CD14-positive monocyte (primary cell): ENCODE measurements at regions not wholly inside any gene's neighbourhood (a gene's known extent, or its start where the extent isn't known, plus 50 kb on each side); places are given as distances from the start of the nearest gene placed in this dataset.

ENCODE experiments used
- DNase-seq, 3 donors: peaks; one replicate each; pipeline ENCODE4 v3.0.0-alpha.2; 2011 to 2022
- H2AFZ ChIP-seq: 2 replicates; pipeline ENCODE4 v1.6.0; 2012; ENCODE audit warnings: mild to moderate bottlenecking, low read depth, low read length, inconsistent platforms; ENCODE audit not compliant: insufficient read depth, poor library complexity, severe bottlenecking
- H3K27ac ChIP-seq, 2 donors: 1 replicate in 1 of 2; 2 replicates in 1 of 2; pipeline ENCODE4 v1.5.1; 2012 to 2013; ENCODE audit warnings: low read length in 2 of 2, control low read depth in 1 of 2, inconsistent platforms in 1 of 2, low read depth in 1 of 2, mild to moderate bottlenecking in 1 of 2
- H3K27me3 ChIP-seq, 2 donors: one replicate each; pipeline versions ENCODE4 v1.6.0 to v1.6.1; 2011 to 2013; ENCODE audit warnings: low read length in 2 of 2; ENCODE audit not compliant: control insufficient read depth in 2 of 2, insufficient read depth in 2 of 2
- H3K36me3 ChIP-seq, 2 donors: replicated peaks in 1 of 2; 1 replicate in 1 of 2; 2 replicates in 1 of 2; pipeline versions ENCODE4 v1.5.1 to v1.6.1; 2012 to 2013; ENCODE audit warnings: low read length in 2 of 2, control low read depth in 1 of 2, inconsistent platforms in 1 of 2, mild to moderate bottlenecking in 1 of 2; ENCODE audit not compliant: insufficient read depth in 2 of 2, control insufficient read depth in 1 of 2
- H3K4me1 ChIP-seq, 2 donors: 1 replicate in 1 of 2; 2 replicates in 1 of 2; pipeline versions ENCODE4 v1.5.1 to v1.6.1; 2012 to 2013; ENCODE audit warnings: low read length in 2 of 2, control low read depth in 1 of 2, inconsistent platforms in 1 of 2, mild to moderate bottlenecking in 1 of 2, moderate library complexity in 1 of 2; ENCODE audit not compliant: insufficient read depth in 2 of 2, control insufficient read depth in 1 of 2
- H3K4me2 ChIP-seq: replicated peaks from 2 replicates; pipeline ENCODE3; 2012; ENCODE audit warnings: low read length, moderate library complexity, mild to moderate bottlenecking; ENCODE audit not compliant: poor library complexity, severe bottlenecking; ENCODE audit errors: extremely low read depth
- H3K4me3 ChIP-seq, 3 experiments: fragments of 200-600 bp in 1 of 3; sonication (generic) in 1 of 3; replicated peaks in 1 of 3; 1 replicate in 2 of 3; 2 replicates in 1 of 3; pipeline ENCODE4 v1.5.1; 2011 to 2013; ENCODE audit warnings: low read length in 3 of 3, mild to moderate bottlenecking in 3 of 3, control low read depth in 2 of 3, low read depth in 2 of 3, inconsistent platforms in 1 of 3, moderate library complexity in 1 of 3
- H3K79me2 ChIP-seq: 2 replicates; pipeline ENCODE4 v1.6.0; 2012; ENCODE audit warnings: mild to moderate bottlenecking, control low read depth, inconsistent platforms, low read length, moderate library complexity; ENCODE audit not compliant: insufficient read depth
- H3K9ac ChIP-seq: 2 replicates; pipeline ENCODE4 v1.6.0; 2017; ENCODE audit warnings: low read length, mild to moderate bottlenecking; ENCODE audit not compliant: insufficient read depth, poor library complexity, severe bottlenecking
- H3K9me3 ChIP-seq, 2 donors: replicated peaks in 1 of 2; 1 replicate in 1 of 2; 2 replicates in 1 of 2; pipeline versions ENCODE4 v1.5.1 to v1.6.1; 2012 to 2013; ENCODE audit warnings: low read length in 2 of 2, control low read depth in 1 of 2; ENCODE audit not compliant: control insufficient read depth in 1 of 2, insufficient read depth in 1 of 2
- H4K20me1 ChIP-seq: 2 replicates; pipeline ENCODE4 v1.6.0; 2012; ENCODE audit warnings: mild to moderate bottlenecking, low read length, control low read depth, moderate library complexity; ENCODE audit not compliant: insufficient read depth
- H3K27ac Mint-ChIP-seq, 7 donors: one replicate each; pipeline ENCODE4 v1.8.0; 2020; ENCODE audit warnings: mild to moderate bottlenecking in 7 of 7, mixed read lengths in 7 of 7, moderate library complexity in 6 of 7, inconsistent platforms in 2 of 7
- H3K27me3 Mint-ChIP-seq, 3 donors: one replicate each; pipeline ENCODE4 v1.8.0; 2021 to 2022; ENCODE audit warnings: low read depth in 3 of 3, mild to moderate bottlenecking in 3 of 3, mixed read lengths in 3 of 3, moderate library complexity in 3 of 3, inconsistent platforms in 1 of 3
- H3K36me3 Mint-ChIP-seq, 2 donors: one replicate each; pipeline ENCODE4 v1.8.0; 2020; ENCODE audit warnings: mixed read lengths in 2 of 2, inconsistent platforms in 1 of 2, mild to moderate bottlenecking in 1 of 2
- H3K4me1 Mint-ChIP-seq: one replicate; pipeline ENCODE4 v1.8.0; 2020; ENCODE audit warnings: mild to moderate bottlenecking, mixed read lengths
- H3K4me3 Mint-ChIP-seq, 2 donors: one replicate each; pipeline ENCODE4 v1.8.0; 2020; ENCODE audit warnings: mild to moderate bottlenecking in 2 of 2, mixed read lengths in 2 of 2, moderate library complexity in 1 of 2
- H3K9me3 Mint-ChIP-seq, 7 donors: one replicate each; pipeline ENCODE4 v1.8.0; 2020 to 2022; ENCODE audit warnings: mixed read lengths in 7 of 7, mild to moderate bottlenecking in 6 of 7, moderate library complexity in 6 of 7, inconsistent platforms in 2 of 7
- WGBS: methylation state at CpG from one replicate; pipeline ENCODE4 v1.1.5; 2013; ENCODE audit warnings: missing lambda C conversion rate; ENCODE audit not compliant: insufficient coverage; 5-methylcytosine and 5-hydroxymethylcytosine counted together
- intact Hi-C, 2 donors: fragments of 100-400 bp; cut with micrococcal nuclease; formaldehyde crosslinking; loops; one replicate each; pipeline versions ENCODE4 v1.15.0 to v1.15.1; 2023
- TF ChIP-seq, protein P1 (sequence below): fragments of 200-600 bp; IDR thresholded peaks from one replicate; pipeline ENCODE4 v1.8.0; 2022; ENCODE audit warnings: antibody characterized with exemption, mild to moderate bottlenecking

DNA sequence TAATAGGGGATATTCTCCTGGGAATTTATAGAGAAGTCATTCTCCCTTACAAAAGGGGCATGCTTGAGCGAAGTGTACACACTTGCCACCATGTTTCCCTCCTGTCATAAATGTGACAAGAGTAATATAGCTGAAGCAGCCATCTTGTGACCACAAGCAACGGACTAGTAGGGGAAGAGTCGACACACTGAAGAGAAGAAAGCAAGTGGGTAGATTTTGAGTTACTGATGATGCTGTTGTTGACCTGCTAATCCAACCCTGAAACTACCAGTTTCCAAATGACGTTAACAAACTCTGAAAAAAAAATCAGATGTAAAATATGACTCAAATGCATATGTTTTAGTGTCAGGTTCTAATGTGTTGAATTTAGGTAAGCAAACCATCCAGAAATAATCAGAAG lies 350.4 kb downstream of the CDH10 start:
- no peak overlapping the region for H3K4me3 ChIP-seq
- no peak overlapping the region for H2AFZ ChIP-seq
- Mint-ChIP-seq H3K4me3 (no peak overlapping the region), H3K27ac (no peak overlapping the region), H3K36me3 (no peaks in the 10 kb centered on the region), H3K9me3 (peaks cover 0 to 22% (median 2%) of the 10 kb centered on the region in 7 donors), H3K4me1 (no peaks in the 10 kb centered on the region), H3K27me3 (no peaks in the 10 kb centered on the region)
- H3K79me2 ChIP-seq, result no peaks in the 10 kb centered on the region
- no peak overlapping the region for H3K27ac ChIP-seq
- H3K36me3 ChIP-seq, result no peaks in the 10 kb centered on the region
- no peaks in the 10 kb centered on the region for H3K27me3 ChIP-seq
- H3K4me2 ChIP-seq, result no peak overlapping the region
- no peaks in the 10 kb centered on the region for H3K9me3 ChIP-seq
- TF ChIP-seq, protein P1, sequence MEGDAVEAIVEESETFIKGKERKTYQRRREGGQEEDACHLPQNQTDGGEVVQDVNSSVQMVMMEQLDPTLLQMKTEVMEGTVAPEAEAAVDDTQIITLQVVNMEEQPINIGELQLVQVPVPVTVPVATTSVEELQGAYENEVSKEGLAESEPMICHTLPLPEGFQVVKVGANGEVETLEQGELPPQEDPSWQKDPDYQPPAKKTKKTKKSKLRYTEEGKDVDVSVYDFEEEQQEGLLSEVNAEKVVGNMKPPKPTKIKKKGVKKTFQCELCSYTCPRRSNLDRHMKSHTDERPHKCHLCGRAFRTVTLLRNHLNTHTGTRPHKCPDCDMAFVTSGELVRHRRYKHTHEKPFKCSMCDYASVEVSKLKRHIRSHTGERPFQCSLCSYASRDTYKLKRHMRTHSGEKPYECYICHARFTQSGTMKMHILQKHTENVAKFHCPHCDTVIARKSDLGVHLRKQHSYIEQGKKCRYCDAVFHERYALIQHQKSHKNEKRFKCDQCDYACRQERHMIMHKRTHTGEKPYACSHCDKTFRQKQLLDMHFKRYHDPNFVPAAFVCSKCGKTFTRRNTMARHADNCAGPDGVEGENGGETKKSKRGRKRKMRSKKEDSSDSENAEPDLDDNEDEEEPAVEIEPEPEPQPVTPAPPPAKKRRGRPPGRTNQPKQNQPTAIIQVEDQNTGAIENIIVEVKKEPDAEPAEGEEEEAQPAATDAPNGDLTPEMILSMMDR, result no peak
- WGBS, result no CpG with 5 or more reads among the region's 4 CpGs
- H3K9ac ChIP-seq, result no peak overlapping the region
- no peaks in the 10 kb centered on the region for H4K20me1 ChIP-seq
- no peaks in the 10 kb centered on the region for H3K4me1 ChIP-seq
- intact Hi-C loops, result no loop called here
- no peak for DNase-seq

DNA sequence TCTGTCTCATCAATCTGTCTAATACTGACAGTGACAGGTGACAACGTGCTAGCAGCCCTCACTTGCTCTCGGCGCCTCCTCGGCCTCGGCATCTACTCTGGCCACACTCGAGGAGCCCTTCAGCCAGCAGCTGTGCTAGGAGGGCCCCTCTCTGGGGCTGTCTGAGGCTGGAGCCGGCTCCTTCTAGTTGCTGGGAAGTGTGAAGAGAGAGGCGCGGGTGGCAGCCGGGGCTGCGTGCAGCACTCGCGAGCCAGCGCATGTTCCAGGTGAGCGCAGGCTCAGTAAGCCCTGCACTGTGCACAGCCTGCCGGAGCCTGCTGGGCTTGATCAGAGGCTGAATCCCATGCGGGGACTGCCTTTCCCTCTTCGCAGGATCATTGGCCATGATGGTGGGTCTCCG lies 330.7 kb downstream of the CDH10 start:
- intact Hi-C loops, result no loop called here
- no peak overlapping the region for H3K9ac ChIP-seq
- H3K36me3 ChIP-seq, result no peaks in the 10 kb centered on the region
- no peak overlapping the region for H3K27ac ChIP-seq
- H2AFZ ChIP-seq, result no peak overlapping the region
- no peaks in the 10 kb centered on the region for H4K20me1 ChIP-seq
- peaks cover 40 to 48% of the 10 kb centered on the region in 2 donors for H3K9me3 ChIP-seq
- peaks cover 11 to 43% (median 22%) of the 10 kb centered on the region in 7 donors for H3K9me3 Mint-ChIP-seq
- H3K4me1 ChIP-seq, result no peaks in the 10 kb centered on the region
- no peaks in the 10 kb centered on the region for H3K4me1 Mint-ChIP-seq
- H3K79me2 ChIP-seq, result no peaks in the 10 kb centered on the region
- H3K36me3 Mint-ChIP-seq, result no peaks in the 10 kb centered on the region
- H3K27ac Mint-ChIP-seq, result no peak overlapping the region
- H3K27me3 ChIP-seq, result no peaks in the 10 kb centered on the region
- DNase-seq, result no peak
- TF ChIP-seq, protein P1, result no peak
- WGBS, result 95% methylated on average over 16 of the region's 19 CpGs
- no peak overlapping the region for H3K4me3 Mint-ChIP-seq
- no peaks in the 10 kb centered on the region for H3K27me3 Mint-ChIP-seq
- H3K4me2 ChIP-seq, result no peak overlapping the region
- H3K4me3 ChIP-seq, result no peak overlapping the region
